Umbilical cord (tissue), 1 donor: ENCODE measurements at regions not wholly inside any gene's neighbourhood (a gene's known extent, or its start where the extent isn't known, plus 50 kb on each side); places are given as distances from the start of the nearest gene placed in this dataset.

Experiments
- DNase-seq: peaks from one replicate; pipeline ENCODE4 v3.0.0-alpha.2; 2015; ENCODE audit warnings: low spot score

- no peak for DNase-seq
Measured at GRCh38 chr4:123096038-123096437, 173.6 kb upstream of the NUDT6 start.

- peak; percentile 69 for DNase-seq
Measured at GRCh38 chr4:123102897-123103471, 180.6 kb upstream of the NUDT6 start.

- peak; percentile 95 for DNase-seq
Measured at GRCh38 chr4:123104310-123105025, 182.1 kb upstream of the NUDT6 start.

- peak; percentile 67 for DNase-seq
Measured at GRCh38 chr4:123105026-123105420, 182.6 kb upstream of the NUDT6 start.

GRCh38 chr4:123106747-123107146 lies 184.3 kb upstream of the NUDT6 start:
- DNase-seq: no peak

GRCh38 chr4:123107444-123108252 lies 185.3 kb upstream of the NUDT6 start:
- no peak for DNase-seq

GRCh38 chr4:123109139-123109538 lies 186.7 kb upstream of the NUDT6 start:
- DNase-seq: no peak

- peak; percentile 78 for DNase-seq
Measured at GRCh38 chr4:123110147-123110546, 187.8 kb upstream of the NUDT6 start.

- no peak for DNase-seq
Measured at GRCh38 chr4:123110685-123111084, 188.3 kb upstream of the NUDT6 start.

- no peak for DNase-seq
Measured at GRCh38 chr4:123113155-123113554, 190.8 kb upstream of the NUDT6 start.

- DNase-seq: no peak
Measured at GRCh38 chr4:123114084-123114914, 191.9 kb upstream of the NUDT6 start.

GRCh38 chr4:123114915-123115756 lies 192.7 kb upstream of the NUDT6 start:
- no peak for DNase-seq

GRCh38 chr4:123116412-123116811 lies 194.0 kb upstream of the NUDT6 start:
- DNase-seq: no peak

- DNase-seq: no peak
Measured at GRCh38 chr4:123120473-123120872, 198.1 kb upstream of the NUDT6 start.

GRCh38 chr4:123121241-123121907 lies 199.0 kb upstream of the NUDT6 start:
- DNase-seq: no peak

- no peak for DNase-seq
Measured at GRCh38 chr4:123125477-123125876, 203.1 kb upstream of the NUDT6 start.

- peak; percentile 50 for DNase-seq
Measured at GRCh38 chr4:123127218-123127617, 204.8 kb upstream of the NUDT6 start.

GRCh38 chr4:123127875-123128274 lies 205.5 kb upstream of the NUDT6 start:
- peak; percentile 50 for DNase-seq

GRCh38 chr4:123133397-123134050 lies 211.1 kb upstream of the NUDT6 start:
- no peak for DNase-seq

- no peak for DNase-seq
Measured at GRCh38 chr4:123144616-123145015, 222.2 kb upstream of the NUDT6 start.
